ENCODE measurements at regions not wholly inside any gene's neighbourhood (a gene's known extent, or its start where the extent isn't known, plus 50 kb on each side); places are given as distances from the start of the nearest gene placed in this dataset.

GRCh38 chr9:28610339-28610738, 1037.1 kb upstream of the C9orf72 start:
- TF ChIP-seq CTCF (IDR thresholded peaks at IDR 0.05 in 2 of 3, conservative IDR thresholded peaks at IDR 0.05 in 1 of 3; ENCODE audit: borderline replicate concordance in 1 of 3, insufficient read depth in 1 of 3, low read depth in 2 of 3, low read length in 2 of 3) (no peak), POLR2AphosphoS5 (IDR thresholded peaks at IDR 0.05; ENCODE audit: low read depth, low read length) (no peak), POLR2A (IDR thresholded peaks at IDR 0.05; ENCODE audit: borderline replicate concordance, extremely low read depth, insufficient read depth, insufficient read length) (no peak), RAD21 (IDR thresholded peaks at IDR 0.05; ENCODE audit: low read depth) (no peak), JUND (IDR thresholded peaks at IDR 0.05) (no peak), ZNF274 (IDR thresholded peaks at IDR 0.05; ENCODE audit: low read depth, low read length) (no peak), ZBTB33 (IDR thresholded peaks at IDR 0.05; ENCODE audit: extremely low read depth, insufficient replicate concordance, low read length) (no peak), FOSL1 (IDR thresholded peaks at IDR 0.05; ENCODE audit: low read depth) (no peak), MAX (IDR thresholded peaks at IDR 0.05) (no peak), EZH2phosphoT487 (IDR thresholded peaks at IDR 0.05; ENCODE audit: borderline replicate concordance) (no peak)
- TF ChIP-seq, protein P1, sequence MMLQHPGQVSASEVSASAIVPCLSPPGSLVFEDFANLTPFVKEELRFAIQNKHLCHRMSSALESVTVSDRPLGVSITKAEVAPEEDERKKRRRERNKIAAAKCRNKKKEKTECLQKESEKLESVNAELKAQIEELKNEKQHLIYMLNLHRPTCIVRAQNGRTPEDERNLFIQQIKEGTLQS (IDR thresholded peaks at IDR 0.05), result no peak
